ENCODE measurements at regions not wholly inside any gene's neighbourhood (a gene's known extent, or its start where the extent isn't known, plus 50 kb on each side); places are given as distances from the start of the nearest gene placed in this dataset.

DNA sequence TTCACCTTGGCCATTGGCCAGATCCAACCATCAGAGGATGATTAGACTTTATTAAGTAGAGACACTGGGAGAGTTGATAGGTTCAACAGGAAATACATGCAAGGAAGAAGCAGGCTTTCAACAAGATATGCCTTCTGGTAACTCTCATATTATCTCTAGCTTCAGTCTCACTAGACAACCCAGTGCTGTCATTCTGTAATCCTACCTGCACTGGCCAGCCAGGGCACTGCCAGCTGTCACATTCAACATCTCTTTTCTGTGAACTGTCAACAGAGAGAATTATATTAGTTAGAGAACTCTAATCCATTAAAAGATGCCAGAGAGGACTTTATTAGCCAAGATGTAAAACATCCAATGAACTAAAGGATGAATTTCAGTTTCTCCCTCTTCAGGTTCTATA lies 337.9 kb upstream of the JAG1 start:
- no peak overlapping the region for H4K8ac ChIP-seq (ENCODE audit: extremely low read depth, insufficient read depth, low read length)
- H3K9ac ChIP-seq (replicated peaks in 1 of 4; ENCODE audit: extremely low read depth in 1 of 4, low read depth in 3 of 4, low read length in 3 of 4): no peak overlapping the region
- no peaks in the 10 kb centered on the region for H3K27me3 ChIP-seq (replicated peaks in 1 of 4; ENCODE audit: control insufficient read depth in 3 of 4, extremely low read depth in 1 of 4, insufficient read depth in 3 of 4, low read length in 3 of 4)

More for the DNA sequence above, 337.9 kb upstream of the JAG1 start:
- no peak overlapping the region for H3K18ac ChIP-seq (ENCODE audit: extremely low read depth, low read length)
- ChIA-PET CTCF (ENCODE audit: partially characterized antibody) (no interaction called here), POLR2A (ENCODE audit: partially characterized antibody) (no interaction called here)
- H3K56ac ChIP-seq (replicated peaks; ENCODE audit: insufficient read length, low read depth, low read length): no peak overlapping the region
- H3K36me3 ChIP-seq (ENCODE audit: control insufficient read depth in 2 of 4, insufficient read depth in 4 of 4, low read length in 3 of 4): no peaks in the 10 kb centered on the region
- H3K4me1 ChIP-seq (replicated peaks in 1 of 4; ENCODE audit: control insufficient read depth in 3 of 4, insufficient read depth in 4 of 4, low read length in 3 of 4): no peaks in the 10 kb centered on the region
- H2AK5ac ChIP-seq (ENCODE audit: low read depth, low read length): no peak overlapping the region
- no peaks in the 10 kb centered on the region for H3K79me2 ChIP-seq (ENCODE audit: control insufficient read depth in 1 of 2, insufficient read depth in 2 of 2, low read length in 2 of 2)
- no peaks in the 10 kb centered on the region for H3K9me3 ChIP-seq (ENCODE audit: insufficient read depth in 2 of 2, low read depth in 1 of 2, low read length in 1 of 2)
- no peak overlapping the region for H4K5ac ChIP-seq (ENCODE audit: insufficient read length, low read depth, low read length)
- H2BK12ac ChIP-seq (ENCODE audit: low read depth, low read length): no peak overlapping the region
- DNase-seq (ENCODE audit: low read depth in 1 of 2, low spot score in 2 of 2) (no peak), FAIRE-seq (no peak)
- no peaks in the 10 kb centered on the region for H3K23me2 ChIP-seq (ENCODE audit: low read depth, low read length)
- no peak overlapping the region for H2BK5ac ChIP-seq (ENCODE audit: low read depth, low read length)
- no peak overlapping the region for H3K4me3 ChIP-seq (ENCODE audit: extremely low read depth in 1 of 4, insufficient read depth in 2 of 4, low read depth in 3 of 4, low read length in 4 of 4)
- H3K27ac ChIP-seq (ENCODE audit: low read depth, low read length): no peak overlapping the region
- no peak overlapping the region for H2BK15ac ChIP-seq (ENCODE audit: low read length)
- TF ChIP-seq ATF2 (IDR thresholded peaks at IDR 0.05; ENCODE audit: low read length) (no peak), TEAD4 (IDR thresholded peaks at IDR 0.05; ENCODE audit: low read depth, low read length) (no peak), TBP (IDR thresholded peaks at IDR 0.05; ENCODE audit: low read depth, low read length) (no peak), TCF12 (IDR thresholded peaks at IDR 0.05; ENCODE audit: low read depth, low read length) (no peak)
- no peaks in the 10 kb centered on the region for H4K20me1 ChIP-seq (replicated peaks in 1 of 2; ENCODE audit: control insufficient read depth in 1 of 2, insufficient read depth in 2 of 2, low read length in 2 of 2)
- no peak overlapping the region for H3K14ac ChIP-seq (ENCODE audit: insufficient read length)
- H3K4me2 ChIP-seq (ENCODE audit: insufficient read depth in 1 of 2, low read depth in 2 of 2, low read length in 2 of 2): no peak overlapping the region
- no peak overlapping the region for H3K4ac ChIP-seq (replicated peaks; ENCODE audit: insufficient read length, low read depth, low read length)
- H3K23ac ChIP-seq (ENCODE audit: insufficient read length): no peak overlapping the region
- H2BK20ac ChIP-seq (ENCODE audit: low read length): no peak overlapping the region
- no peaks in the 10 kb centered on the region for H3K79me1 ChIP-seq (ENCODE audit: low read depth, low read length)
- no peak overlapping the region for H2AFZ ChIP-seq (ENCODE audit: low read length)
- H2BK120ac ChIP-seq (replicated peaks; ENCODE audit: low read depth, low read length): no peak overlapping the region
- H4K91ac ChIP-seq (replicated peaks; ENCODE audit: insufficient read length, low read length): no peak overlapping the region

All from H1 (cell line).